Stimulated activated CD8-positive, alpha-beta memory T cell treated with anti-CD3 and anti-CD28 coated beads, Interleukin-4, amount 100 ng/mL, for 48 hours (primary cell): ENCODE measurements at regions not wholly inside any gene's neighbourhood (a gene's known extent, or its start where the extent isn't known, plus 50 kb on each side); places are given as distances from the start of the nearest gene placed in this dataset.

Source experiments
- DNase-seq: peaks from one replicate; pipeline ENCODE4 v3.0.0-alpha.2; 2020

DNA sequence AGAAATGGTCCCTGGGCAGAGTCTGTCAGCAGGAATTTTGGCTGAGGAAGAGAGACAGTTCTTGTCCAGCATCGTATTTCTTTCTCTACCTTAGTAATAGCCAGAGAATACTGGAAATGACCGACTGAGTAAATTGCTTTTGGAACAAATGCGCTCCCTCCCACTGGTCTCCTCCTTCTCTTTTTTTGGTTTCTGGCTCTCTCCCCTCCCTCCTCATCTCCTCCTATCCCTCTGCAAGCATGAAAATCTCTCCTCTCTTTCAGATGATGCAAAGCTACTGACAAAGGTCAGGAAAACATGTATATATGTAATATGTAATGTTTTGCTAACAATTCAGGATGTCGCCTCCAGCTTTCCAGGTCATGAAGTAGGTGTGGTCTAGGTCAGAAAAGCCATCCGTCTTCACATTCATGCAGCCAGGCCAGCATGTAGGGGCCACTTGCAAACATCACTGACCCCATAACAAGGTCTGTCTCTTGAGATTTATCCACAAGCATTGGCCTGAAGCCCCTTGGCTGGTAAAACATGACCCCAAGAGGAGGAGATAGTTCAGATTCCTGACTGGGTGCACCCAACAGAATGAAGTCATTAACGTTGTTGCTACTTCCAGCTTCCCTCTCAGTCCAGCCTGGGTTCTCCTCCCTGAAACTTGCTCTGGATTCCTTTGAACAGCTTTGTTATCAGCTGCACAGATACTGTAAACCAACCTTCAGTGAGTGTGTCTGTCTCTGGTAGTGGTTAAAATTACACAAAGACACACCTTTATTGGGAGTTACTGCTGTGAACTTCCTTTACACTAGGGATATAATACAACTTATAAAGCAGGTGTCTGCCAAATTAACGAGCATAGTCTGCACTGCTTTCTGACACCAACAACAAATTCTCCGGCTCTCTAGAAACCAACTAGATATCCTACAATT lies 864.4 kb upstream of the KLHL29 start:
- no peak for DNase-seq

DNA sequence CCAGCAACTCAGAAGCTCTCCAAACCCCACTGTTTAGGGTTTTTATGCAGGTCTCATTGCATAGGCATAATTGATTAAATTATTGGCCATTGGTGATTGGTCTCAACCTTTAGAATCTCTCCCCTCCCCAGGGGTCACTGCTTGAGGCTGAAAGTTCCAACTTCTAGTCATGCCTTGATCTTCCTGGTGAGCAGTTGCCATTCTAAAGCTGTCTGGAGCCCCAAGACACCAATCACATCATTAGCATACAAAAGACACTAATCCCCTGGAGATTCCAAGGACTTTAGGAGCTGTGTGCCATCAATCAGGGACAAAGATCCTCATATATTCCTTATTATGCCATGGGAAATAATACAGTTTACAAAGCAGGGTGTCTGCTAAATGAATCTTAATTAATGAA lies 863.4 kb upstream of the KLHL29 start:
- no peak for DNase-seq

DNA sequence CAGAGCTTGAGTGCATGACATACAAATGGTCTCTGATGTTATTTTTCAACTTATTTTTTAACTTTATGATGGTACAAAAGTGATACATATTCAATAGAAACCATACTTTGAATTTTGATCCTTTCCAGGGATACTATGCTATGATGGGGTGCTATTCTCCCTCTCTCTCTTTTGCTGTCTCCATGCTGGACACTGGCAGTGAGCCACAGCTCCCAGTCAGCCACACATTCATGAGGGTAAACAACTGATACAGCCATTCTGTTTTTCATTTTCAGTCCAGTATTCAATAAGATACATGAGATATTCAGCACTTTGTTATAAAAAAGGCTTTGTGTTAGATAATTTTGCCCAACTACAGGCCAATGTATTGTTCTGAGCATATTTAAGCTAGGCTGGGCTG lies 859.3 kb upstream of the KLHL29 start:
- DNase-seq = no peak

DNA sequence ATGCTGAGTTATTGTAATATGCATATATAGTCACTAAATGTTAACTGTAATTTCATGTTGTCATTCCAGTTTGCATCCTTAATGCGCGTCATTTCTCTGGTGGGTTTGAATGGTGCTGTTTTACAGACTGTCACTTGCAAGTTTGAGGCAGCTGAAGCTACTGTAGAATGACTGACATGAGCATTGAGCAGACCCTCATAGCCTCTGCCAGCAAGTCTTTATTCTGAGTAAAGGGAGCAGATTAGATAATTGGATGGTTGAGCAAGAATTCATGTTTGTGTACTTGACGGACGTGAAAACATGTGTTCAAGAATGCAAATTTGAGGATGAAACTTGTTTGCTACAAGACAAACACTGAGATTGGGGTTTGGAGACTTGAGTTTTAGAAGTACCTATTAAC lies 854.8 kb upstream of the KLHL29 start:
- DNase-seq = no peak

DNA sequence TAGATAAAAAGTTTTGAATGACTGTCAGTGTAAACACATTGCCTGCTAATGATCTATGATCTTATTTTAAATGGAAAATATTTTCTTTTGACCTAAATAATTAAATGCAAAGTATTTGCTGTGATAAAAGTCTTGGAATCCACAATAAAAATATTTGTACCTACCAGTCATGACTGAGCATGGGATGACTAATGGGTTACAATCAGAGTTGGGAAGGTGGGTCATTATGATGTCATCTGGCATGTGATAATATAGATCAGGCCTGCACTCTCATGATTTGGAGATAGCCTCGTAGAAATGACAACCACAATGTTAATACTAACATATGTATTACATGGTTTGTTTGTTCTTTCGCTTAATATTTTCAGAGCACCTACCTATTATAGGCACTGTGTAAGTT lies 848.8 kb upstream of the KLHL29 start:
- no peak for DNase-seq

DNA sequence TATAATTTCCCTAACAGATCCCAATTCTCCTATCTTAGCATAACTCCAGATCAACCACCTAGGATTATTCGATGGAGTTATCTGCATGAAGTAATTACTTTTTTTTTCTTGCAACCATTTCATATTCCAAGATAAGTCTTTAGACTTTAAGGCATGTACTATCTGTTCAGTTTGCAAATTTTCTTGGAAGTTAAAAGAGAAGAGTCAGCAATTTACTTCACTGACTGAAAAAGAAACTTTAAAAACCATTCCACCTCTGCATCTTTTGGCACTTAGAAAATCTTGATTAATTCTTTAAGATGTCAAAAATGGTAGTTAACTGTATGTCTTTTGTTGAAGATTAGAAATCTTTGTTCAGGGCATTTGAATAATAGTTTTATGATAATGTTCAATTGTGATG lies 830.5 kb upstream of the KLHL29 start:
- no peak for DNase-seq

DNA sequence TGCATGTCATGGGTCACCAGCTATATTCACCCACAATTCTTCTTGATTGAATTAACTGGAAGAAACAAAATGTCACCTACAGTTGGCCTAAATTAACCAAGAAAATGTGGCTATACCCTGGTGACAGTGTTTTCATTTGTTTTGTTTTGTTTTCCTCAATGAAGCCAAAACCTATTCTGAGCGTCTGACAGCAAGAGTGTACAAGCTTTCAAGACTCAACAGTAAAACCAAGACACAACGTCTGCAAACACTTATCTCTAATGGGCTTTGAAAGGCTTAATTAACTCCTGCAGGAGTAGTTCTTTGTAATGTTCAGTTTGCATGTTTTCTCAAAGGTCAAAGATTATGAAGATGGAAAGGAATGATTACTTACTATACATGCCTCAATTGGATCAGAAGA lies 827.6 kb upstream of the KLHL29 start:
- no peak for DNase-seq

DNA sequence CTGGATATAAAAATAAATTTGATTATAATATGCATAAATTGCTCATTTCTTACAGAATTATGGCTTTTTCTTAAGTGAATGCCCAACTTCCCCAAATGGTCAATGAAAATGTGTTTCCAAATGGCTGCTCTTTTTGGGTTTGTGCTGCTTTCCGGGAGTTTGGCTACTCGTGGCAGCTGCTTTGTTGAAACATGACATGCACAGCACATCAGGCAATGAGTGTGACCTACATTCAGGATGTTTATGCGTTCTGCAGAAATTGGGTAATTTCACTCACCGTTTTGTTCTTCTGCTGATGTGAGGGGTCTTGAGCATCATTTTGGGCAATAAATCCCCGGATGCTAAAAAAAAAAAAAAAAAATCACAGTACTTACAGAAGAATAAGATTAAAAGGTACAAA lies 825.0 kb upstream of the KLHL29 start:
- DNase-seq = no peak

DNA sequence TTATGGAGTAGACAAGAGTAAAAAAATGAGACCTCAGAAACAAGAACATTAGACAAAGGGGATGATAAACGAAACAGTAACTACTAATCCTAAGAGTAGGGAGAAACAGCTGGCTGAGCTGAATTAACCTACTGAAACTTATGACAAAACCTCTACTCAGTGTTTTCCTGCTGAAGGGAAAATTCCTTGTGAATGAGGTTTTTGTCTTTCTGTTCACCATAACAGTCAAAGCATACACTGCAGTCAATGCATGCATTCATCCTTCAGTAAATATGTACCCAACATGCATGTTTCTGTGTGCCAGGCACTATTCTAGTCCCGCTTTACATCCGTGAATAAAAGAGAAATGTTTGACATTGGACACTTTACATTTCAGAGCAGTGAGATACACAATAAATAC lies 805.6 kb upstream of the KLHL29 start:
- no peak for DNase-seq

DNA sequence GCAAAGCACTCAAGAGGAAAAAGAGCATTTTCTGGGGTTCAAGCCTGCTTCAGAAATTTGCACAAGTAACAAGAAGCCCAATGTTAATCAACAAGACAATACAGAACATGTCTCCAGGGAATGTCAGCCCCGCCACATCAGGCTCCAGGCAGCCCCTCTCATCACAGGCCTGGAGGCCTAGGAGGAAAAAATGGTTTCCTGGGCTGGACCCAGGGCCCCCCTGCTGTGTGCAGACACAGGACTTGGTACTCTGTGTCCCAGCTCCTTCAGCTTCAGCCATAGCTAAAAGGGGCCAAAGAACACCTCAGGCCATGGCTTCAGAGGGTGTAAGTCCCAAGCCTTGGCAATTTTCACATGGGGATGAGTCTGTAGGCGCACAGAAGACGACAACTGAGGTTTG lies 802.9 kb upstream of the KLHL29 start:
- no peak for DNase-seq

DNA sequence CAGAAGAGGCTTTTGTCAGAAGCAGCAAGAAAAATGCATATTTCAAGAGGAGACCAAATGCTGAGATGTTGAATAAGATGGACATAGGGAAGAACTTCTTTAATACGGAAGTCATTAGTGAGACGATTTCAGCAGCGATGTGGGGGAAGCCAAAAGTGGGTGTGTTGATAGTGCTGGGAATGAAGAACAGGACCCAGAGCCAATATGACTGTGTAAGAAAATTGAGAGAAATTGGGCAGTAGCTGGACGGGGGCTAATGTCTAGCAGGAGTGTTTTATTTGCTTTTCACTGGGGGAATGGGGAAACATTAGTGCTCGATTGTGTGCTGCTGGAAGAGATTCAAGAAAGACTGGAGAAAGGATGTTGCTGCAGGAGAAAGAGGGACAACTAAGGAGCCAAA lies 788.7 kb upstream of the KLHL29 start:
- no peak for DNase-seq

DNA sequence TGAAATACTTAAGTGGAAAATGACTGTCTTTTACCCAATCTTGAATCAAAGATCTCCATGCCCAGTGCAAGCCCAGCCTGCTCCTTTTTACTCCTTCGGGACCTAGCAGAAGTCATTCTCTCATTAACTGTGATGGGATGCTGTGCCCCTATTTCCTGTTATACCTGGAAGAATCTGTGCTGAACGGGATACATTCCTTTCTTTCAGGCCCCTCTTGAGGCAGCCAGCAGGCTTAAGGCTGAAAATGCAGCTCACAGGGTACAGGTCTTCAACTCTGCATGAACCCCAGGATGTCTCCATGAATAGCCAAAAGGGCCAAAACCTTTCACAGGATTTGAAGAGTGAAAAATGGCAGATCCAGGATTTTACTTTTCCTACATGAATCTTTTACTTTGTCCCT lies 784.8 kb upstream of the KLHL29 start:
- DNase-seq = no peak

DNA sequence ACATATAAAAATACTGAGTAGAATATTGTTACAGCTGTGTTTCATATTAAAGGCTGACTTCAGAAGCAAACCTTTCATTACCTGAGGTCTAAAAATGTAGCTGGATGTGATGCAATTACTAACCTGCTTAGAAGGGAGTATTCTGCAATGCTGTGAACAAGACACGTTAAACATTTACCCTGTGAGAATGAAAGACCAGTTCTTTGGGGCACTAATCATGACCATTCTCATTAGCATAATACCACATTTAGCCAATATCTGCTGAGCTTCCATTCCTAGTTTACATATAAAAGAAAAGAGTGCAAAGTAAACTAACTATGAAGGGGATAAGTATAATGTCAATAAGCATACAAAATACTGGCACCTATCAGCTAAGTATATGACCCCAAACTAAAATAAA lies 784.0 kb upstream of the KLHL29 start:
- DNase-seq = no peak

DNA sequence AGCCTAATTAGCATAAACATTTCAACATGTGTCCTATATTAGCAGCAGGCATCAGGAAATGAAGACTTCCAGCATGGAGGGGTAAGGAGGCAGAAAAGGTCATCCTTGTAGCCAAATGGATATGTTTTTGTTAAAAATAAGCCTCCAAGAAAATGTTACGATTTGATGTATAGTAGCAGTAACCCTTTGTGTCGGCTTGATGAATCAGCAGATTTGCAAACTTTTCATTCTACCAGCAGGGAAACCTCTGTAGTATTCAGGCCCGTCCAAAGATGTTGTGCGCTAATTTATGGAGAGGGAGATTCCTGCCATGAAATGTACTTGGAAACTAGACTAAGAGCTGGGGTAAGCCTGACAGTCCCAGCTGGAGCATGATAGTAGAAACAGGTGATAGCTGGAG lies 780.8 kb upstream of the KLHL29 start:
- DNase-seq = no peak

DNA sequence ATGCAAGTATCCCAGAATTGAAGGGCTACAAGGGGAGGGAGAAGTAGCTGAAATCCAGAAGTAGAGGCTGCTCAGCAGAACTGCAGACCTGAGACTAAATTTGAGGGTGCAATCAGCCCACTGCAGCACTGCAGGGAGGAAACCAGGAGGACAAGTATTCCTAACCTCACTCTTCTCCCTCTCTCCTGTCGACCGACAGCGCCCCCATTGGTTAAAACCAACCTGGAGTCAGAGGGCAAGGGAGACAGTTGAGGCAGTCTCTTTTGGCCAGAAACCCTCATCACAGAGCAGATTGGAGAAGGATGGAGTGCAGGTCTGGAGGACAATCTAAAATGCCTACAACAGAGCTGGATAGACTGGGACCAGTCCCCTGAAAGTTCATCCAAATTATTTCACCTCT lies 768.9 kb upstream of the KLHL29 start:
- no peak for DNase-seq

DNA sequence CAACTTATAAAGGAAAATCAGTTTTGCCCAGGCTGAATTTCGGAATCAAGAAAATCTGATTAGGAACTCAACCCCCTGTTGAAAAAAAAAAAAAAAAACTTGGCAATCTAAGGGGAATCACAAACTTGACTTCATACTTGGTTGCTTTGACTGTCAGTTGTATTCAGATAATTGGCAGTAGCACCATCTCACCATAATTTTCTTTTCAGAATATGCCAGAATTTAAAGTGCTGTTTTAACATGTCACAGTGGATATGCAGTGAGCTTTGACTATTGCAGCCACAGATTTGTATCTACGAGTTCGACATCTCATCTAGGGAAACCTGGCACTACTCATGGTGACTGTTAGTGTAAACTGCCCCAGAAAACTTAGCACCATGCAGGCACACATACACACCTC lies 761.4 kb upstream of the KLHL29 start:
- DNase-seq = no peak

DNA sequence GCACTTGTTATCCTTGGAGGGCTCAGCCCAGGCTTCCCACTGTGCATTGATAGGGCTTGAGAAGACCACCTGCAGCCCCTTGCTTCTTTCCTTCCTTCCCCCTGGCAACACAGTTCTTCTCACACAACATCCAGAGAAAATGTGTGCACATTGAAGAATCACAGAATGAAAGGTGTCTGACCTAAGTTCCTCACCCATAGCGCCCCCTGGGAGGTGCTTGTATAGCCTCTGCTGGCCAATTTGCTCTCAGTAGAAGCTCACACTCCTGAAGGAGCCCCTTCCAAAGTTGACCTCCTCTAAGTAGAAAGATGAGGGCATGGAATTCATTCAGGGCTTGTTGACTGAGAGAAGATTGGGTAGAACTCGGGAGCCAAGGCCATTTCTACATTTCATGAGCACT lies 758.4 kb upstream of the KLHL29 start:
- no peak for DNase-seq

DNA sequence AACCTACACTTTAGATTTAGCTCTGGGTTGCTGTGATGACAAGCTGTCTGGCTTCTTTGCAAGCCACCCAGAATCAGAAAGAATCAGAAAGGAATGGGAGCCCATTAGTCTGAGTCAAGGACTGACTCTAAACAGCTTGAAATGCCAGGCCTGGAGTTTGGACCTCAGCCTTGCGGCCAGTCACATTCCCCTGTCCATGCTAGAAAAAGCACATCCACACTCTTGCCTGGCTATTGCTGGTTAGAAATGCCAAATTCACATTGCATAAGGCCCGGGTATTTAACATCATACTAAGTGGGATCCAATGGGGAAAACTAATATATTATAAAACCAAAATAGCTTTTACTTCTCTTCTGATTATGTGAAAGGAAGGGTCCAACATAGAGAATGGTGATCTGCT lies 756.8 kb upstream of the KLHL29 start:
- DNase-seq = no peak

DNA sequence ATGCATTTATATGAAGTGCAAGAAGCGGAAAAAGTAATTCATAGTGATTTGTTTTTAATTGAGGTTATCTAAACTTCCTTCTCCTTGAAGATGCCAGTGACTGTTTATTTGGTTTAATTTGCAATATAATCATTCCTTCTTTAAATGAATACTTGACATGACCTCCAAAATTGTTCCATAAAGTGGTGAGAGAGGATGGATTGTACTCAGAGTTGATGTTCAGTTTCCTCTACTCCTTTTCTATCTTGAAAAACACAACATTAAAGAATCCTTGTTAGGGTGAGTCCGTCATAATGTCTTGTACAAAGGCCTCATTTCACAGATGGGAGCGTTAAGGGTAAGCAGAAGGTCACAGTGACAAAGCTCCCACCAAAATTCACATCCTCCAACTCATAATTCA lies 756.1 kb upstream of the KLHL29 start:
- DNase-seq = no peak

DNA sequence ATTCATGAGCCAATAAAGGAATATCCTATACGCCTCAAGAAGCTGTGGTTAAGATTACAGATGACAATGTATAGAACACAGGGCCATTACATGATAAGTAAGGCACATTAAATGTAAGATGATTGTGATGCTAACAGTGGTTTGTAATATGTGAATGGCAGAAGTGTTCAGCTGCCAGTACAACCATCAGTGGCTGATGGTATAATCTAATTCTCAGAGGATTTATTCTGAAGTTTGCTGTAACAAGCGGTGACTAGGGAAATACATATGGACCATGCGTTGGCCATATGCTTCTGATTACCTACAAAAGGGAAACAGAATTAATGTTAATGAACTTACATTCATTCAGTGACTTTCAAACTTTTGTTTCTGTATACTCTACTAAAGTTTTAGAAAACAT lies 750.8 kb upstream of the KLHL29 start:
- DNase-seq = no peak

DNA sequence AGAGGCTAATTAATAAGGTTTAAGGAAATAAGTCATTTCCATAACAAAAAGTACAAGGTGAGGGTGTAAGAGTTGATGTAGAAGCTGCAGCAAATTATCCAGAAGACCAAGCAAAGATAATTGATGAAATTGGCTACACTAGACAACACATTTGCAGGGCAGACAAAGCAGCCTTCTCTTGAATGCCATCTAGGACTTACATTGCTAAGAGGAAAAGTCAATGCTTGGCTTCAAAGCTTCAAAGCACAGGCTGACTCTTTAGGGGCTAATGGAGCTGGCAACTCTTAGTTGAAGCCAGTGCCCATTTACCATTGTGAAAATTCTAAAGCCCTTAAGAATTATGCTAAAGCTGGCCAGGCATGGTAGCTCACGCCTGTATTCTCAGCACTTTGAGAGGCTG lies 728.6 kb upstream of the KLHL29 start:
- no peak for DNase-seq

DNA sequence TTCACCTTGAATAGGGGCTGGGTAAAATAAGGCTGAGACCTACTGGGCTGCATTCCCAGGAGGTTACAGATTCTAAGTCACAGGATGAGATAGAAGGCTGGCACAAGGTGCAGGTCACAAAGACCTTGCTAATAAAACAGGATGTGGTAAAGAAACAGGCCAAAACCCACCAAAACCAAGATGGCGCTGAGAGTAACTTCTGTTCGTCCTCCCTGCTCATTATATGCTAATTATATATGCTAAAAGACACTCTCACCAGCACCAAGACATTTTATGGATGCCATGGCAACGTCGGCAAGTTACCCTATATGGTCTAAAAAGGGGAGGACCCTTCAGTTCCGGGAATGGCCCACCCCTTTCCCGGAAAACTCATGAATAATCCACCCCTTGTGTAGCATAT lies 711.5 kb upstream of the KLHL29 start:
- DNase-seq = no peak

DNA sequence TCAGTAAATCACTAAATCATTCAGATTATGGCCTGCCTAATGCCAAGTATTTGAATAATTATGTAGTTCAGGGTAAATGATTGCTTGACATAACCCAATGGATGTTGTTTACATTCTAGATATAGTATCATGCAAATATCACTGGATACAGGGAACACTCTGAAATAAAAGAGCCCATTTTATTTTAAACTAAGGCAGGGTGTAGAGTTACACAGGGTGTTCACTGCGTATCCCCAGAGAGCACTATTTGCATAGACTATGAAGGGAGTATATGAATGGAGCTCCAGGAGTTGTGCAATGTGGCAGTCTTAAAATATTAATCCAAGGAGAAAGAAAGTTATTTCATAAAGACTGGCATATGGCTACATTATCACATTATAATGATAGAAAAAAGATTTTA lies 701.1 kb upstream of the KLHL29 start:
- no peak for DNase-seq

DNA sequence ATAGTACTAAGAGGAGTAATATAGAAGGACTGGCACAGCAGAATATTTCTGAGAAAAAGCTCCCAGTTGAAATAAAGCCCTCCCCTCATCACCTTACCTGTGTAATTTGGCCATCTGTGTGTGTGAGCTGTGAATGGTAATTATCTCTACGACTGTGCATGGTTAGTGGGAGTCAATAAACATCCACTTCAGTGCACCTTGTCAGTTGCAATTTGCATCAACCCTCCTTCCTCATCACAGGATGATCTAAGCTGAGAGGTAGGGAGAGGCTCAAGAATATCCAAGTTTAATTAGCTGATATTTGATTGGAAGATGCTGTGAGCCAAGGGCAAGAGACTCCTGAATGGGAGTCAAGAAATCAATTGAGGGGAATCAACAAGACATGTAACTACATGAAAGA lies 694.9 kb upstream of the KLHL29 start:
- DNase-seq = no peak

DNA sequence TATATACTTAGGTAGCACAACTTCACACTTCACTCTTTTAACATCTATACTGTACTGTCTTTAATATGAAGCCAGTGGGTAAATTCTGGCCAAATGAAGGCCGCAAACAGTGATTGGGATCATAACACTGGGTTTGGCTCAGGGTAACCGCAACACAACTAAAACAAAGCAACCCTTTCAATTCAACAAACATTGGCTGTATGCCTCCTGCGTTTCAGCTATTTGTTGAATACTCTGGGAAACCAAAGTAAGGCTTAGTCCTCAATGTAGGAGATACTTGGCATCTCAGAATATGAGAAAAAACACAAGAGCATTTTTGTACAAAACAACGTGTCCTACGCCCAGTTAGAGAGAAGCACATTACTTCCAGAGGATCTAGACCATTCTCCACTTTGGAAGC lies 693.3 kb upstream of the KLHL29 start:
- no peak for DNase-seq
